IMR-90 (cell line): ENCODE measurements at regions not wholly inside any gene's neighbourhood (a gene's known extent, or its start where the extent isn't known, plus 50 kb on each side); places are given as distances from the start of the nearest gene placed in this dataset.

Experiments
- ATAC-seq: fragments of 200-7000 bp; cut with Tn5 transposase; 2 replicates; pipeline ENCODE4 v1.9.1; 2020; ENCODE audit warnings: low read depth, mild to moderate bottlenecking, moderate library complexity
- BruUV-seq: library from RNA; stranded (reverse); fragments of 400-500 nt; replicated peaks from 2 replicates; lab custom pipeline; 2021; lab: Mats Ljungman, UMichigan
- CTCF ChIA-PET: fragments of 300-600 bp; formaldehyde crosslinking; extraction: SDS; loops from one replicate; lab custom pipeline; 2021; ENCODE audit warnings: antibody characterized with exemption; lab: Yijun Ruan, JAX
- POLR2A ChIA-PET: fragments of 300-600 bp; sonication (Branson Sonifier 250); formaldehyde crosslinking; loops from one replicate; lab custom pipeline; 2022; ENCODE audit warnings: antibody characterized with exemption; ENCODE audit not compliant: unreplicated experiment; lab: Charles Lee
- DNase-seq: peaks from one replicate; pipeline ENCODE4 v3.0.0; 2013
- H2AFZ ChIP-seq: replicated peaks from 2 replicates; pipeline ENCODE3; 2013; ENCODE audit warnings: low read length, mild to moderate bottlenecking; ENCODE audit not compliant: poor library complexity
- H2AK5ac ChIP-seq: 2 replicates; pipeline ENCODE4 v1.6.1; 2013; ENCODE audit warnings: low read depth, low read length, inconsistent platforms
- H2AK9ac ChIP-seq: replicated peaks from 2 replicates; pipeline ENCODE3; 2013; ENCODE audit warnings: mild to moderate bottlenecking, low read depth, low read length, moderate library complexity; ENCODE audit not compliant: poor library complexity
- H2BK120ac ChIP-seq: 2 replicates; pipeline ENCODE4 v1.6.1; 2013; ENCODE audit warnings: low read depth, low read length, inconsistent platforms
- H2BK15ac ChIP-seq: 3 replicates; pipeline ENCODE4 v1.6.1; 2013; ENCODE audit warnings: low read depth, low read length, inconsistent platforms
- H2BK20ac ChIP-seq: 2 replicates; pipeline ENCODE4 v1.6.1; 2013; ENCODE audit warnings: low read depth, mild to moderate bottlenecking, inconsistent platforms, low read length, moderate library complexity
- H2BK5ac ChIP-seq: 2 replicates; pipeline ENCODE4 v1.6.1; 2013; ENCODE audit warnings: mild to moderate bottlenecking, low read depth, low read length, inconsistent platforms; ENCODE audit not compliant: poor library complexity, severe bottlenecking
- H3K14ac ChIP-seq: replicated peaks from 2 replicates; pipeline ENCODE4 v1.6.1; 2013; ENCODE audit warnings: low read depth, low read length, inconsistent platforms
- H3K18ac ChIP-seq: 2 replicates; pipeline ENCODE4 v1.6.1; 2013; ENCODE audit warnings: low read depth, low read length, control low read depth
- H3K23ac ChIP-seq: 2 replicates; pipeline ENCODE4 v1.6.1; 2013; ENCODE audit warnings: low read depth, low read length, inconsistent platforms
- H3K27ac ChIP-seq: 2 replicates; pipeline ENCODE4 v1.5.1; 2013; ENCODE audit warnings: mild to moderate bottlenecking, control low read depth, low read length; ENCODE audit not compliant: insufficient read depth
- H3K27me3 ChIP-seq: 2 replicates; pipeline ENCODE4 v1.6.1; 2013; ENCODE audit warnings: low read length; ENCODE audit not compliant: control insufficient read depth, insufficient read depth
- H3K36me3 ChIP-seq: 2 replicates; pipeline ENCODE4 v1.6.1; 2013; ENCODE audit warnings: low read length, mixed read lengths; ENCODE audit not compliant: control insufficient read depth, insufficient read depth
- H3K4ac ChIP-seq: 2 replicates; pipeline ENCODE4 v1.6.1; 2013; ENCODE audit warnings: low read depth, low read length, inconsistent platforms
- H3K4me1 ChIP-seq: 2 replicates; pipeline ENCODE4 v1.6.1; 2013; ENCODE audit warnings: low read length, mixed read lengths; ENCODE audit not compliant: control insufficient read depth, insufficient read depth
- H3K4me2 ChIP-seq: 2 replicates; pipeline ENCODE4 v1.6.1; 2013; ENCODE audit warnings: low read depth, mild to moderate bottlenecking, control low read depth, low read length, moderate library complexity
- H3K4me3 ChIP-seq: 2 replicates; pipeline ENCODE4 v1.5.1; 2013; ENCODE audit warnings: low read depth, mild to moderate bottlenecking, control low read depth, low read length, moderate library complexity; ENCODE audit not compliant: insufficient read depth
- H3K56ac ChIP-seq: 2 replicates; pipeline ENCODE4 v1.6.1; 2013; ENCODE audit warnings: low read length, inconsistent platforms; ENCODE audit not compliant: insufficient read depth; ENCODE audit errors: extremely low read depth
- H3K79me1 ChIP-seq, 2 experiments: 2 replicates each; pipeline ENCODE4 v1.6.1; 2013; ENCODE audit warnings: low read length in 2 of 2, inconsistent platforms in 1 of 2, low read depth in 1 of 2
- H3K9ac ChIP-seq: 2 replicates; pipeline ENCODE4 v1.6.1; 2013; ENCODE audit warnings: low read depth, low read length, control low read depth
- H3K9me1 ChIP-seq: 2 replicates; pipeline ENCODE4 v1.6.1; 2013; ENCODE audit warnings: low read length, inconsistent platforms; ENCODE audit not compliant: insufficient read depth
- H3K9me3 ChIP-seq: 2 replicates; pipeline ENCODE4 v1.6.1; 2013; ENCODE audit warnings: low read length; ENCODE audit not compliant: control insufficient read depth, insufficient read depth
- H4K20me1 ChIP-seq: 2 replicates; pipeline ENCODE4 v1.6.1; 2013; ENCODE audit warnings: low read length, inconsistent platforms; ENCODE audit not compliant: insufficient read depth
- H4K5ac ChIP-seq: 2 replicates; pipeline ENCODE4 v1.6.1; 2013; ENCODE audit warnings: mild to moderate bottlenecking, low read depth, low read length, control low read depth
- H4K8ac ChIP-seq, 2 experiments: 2 replicates each; pipeline ENCODE4 v1.6.1; 2013; ENCODE audit warnings: low read depth in 2 of 2, low read length in 2 of 2, control low read depth in 1 of 2, inconsistent platforms in 1 of 2
- H4K91ac ChIP-seq: 2 replicates; pipeline ENCODE4 v1.6.1; 2013; ENCODE audit warnings: low read depth, low read length, inconsistent platforms; ENCODE audit not compliant: insufficient read depth
- CTCF ChIP-seq: conservative IDR thresholded peaks from 2 replicates; pipeline ENCODE4 v1.5.1; 2012; ENCODE audit warnings: mild to moderate bottlenecking, low read depth, low read length, improper control_type of control experiment
- MAFK ChIP-seq: IDR thresholded peaks from 2 replicates; pipeline ENCODE4 v1.6.1; 2012; ENCODE audit warnings: low read depth, low read length, improper control_type of control experiment
- NFE2L2 ChIP-seq: fragments of 150-350 bp; IDR thresholded peaks from 2 replicates; pipeline ENCODE4 v1.6.1; 2016; ENCODE audit warnings: low read depth, mild to moderate bottlenecking, low read length
- USF2 ChIP-seq: fragments of 150-350 bp; IDR thresholded peaks from 2 replicates; pipeline ENCODE4 v1.6.1; 2017; ENCODE audit warnings: mild to moderate bottlenecking, antibody characterized with exemption, low read length, low read depth
- WGBS, 2 experiments: methylation state at CpG; one replicate each; pipeline versions ENCODE4 v1.1.5 to v1.1.7; 2013; ENCODE audit warnings: missing lambda C conversion rate in 2 of 2; ENCODE audit not compliant: insufficient read length in 1 of 2; ENCODE audit errors: extremely low coverage in 2 of 2; 5-methylcytosine and 5-hydroxymethylcytosine counted together
- dilution Hi-C: fragments of 300-500 bp; cut with HindIII; formaldehyde crosslinking; loops from one replicate; pipeline ENCODE4 v1.14.3; 2018; ENCODE audit warnings: low sequenced_read_pairs; ENCODE audit not compliant: unreplicated experiment
- in situ Hi-C: fragments of 300-500 bp; cut with MboI; formaldehyde crosslinking; loops from 3 replicates; pipeline ENCODE4 v1.14.3; 2019; ENCODE audit warnings: low sequenced_read_pairs, inconsistent platforms, mixed read lengths
- intact Hi-C: fragments of 100-400 bp; cut with micrococcal nuclease; formaldehyde crosslinking; loops from 2 replicates; pipeline ENCODE4 v1.10.0; 2022

GRCh38 chr3:23691357-23691895, 114.3 kb upstream of the UBE2E1 start:
- Histone ChIP-seq H3K4ac (no peak overlapping the region), H4K5ac (peak overlapping the region; percentile 50; the same call in 1 of the 2 replicates), H4K20me1 (no peaks in the 10 kb centered on the region), H3K4me2 (no peak overlapping the region), H2BK5ac (no peak overlapping the region), H3K36me3 (no peaks in the 10 kb centered on the region), H3K9me1 (peaks cover 6% of the 10 kb centered on the region), H2AFZ (no peak overlapping the region), H3K18ac (peak overlapping the region; percentile 4; the same call in 1 of the 2 replicates), H3K9me3 (peaks cover 2% of the 10 kb centered on the region; the same call in 1 of the 2 replicates), H3K4me3 (no peak overlapping the region), H2BK120ac (no peak overlapping the region), H3K79me1 (no peaks in the 10 kb centered on the region), H3K56ac (no peak overlapping the region), H3K4me1 (peaks cover 9% of the 10 kb centered on the region), H2BK20ac (no peak overlapping the region), H2AK9ac (no peak overlapping the region), H2BK15ac (no peak overlapping the region), H3K27me3 (no peaks in the 10 kb centered on the region), H3K27ac (no peak overlapping the region), H4K8ac (peak overlapping the region in 1 of 2 experiments; percentile 16; a peak in 1 of 4 replicates), H4K91ac (no peak overlapping the region), H2AK5ac (no peak overlapping the region), H3K23ac (no peak overlapping the region), H3K14ac (no peak overlapping the region), H3K9ac (no peak overlapping the region)
- dilution Hi-C loops: no loop called here
- WGBS, 2 experiments: no CpG with 5 or more reads among the region's 5 CpGs
- intact Hi-C loops: loop anchor here (10.0 kb wide), 1 partner anchor 687 kb away; no protein-coding TSS in a partner anchor
- ATAC-seq (peak; percentile 61; the same call in 1 of the 2 replicates), DNase-seq (peak; percentile 80)
- ChIA-PET POLR2A (no interaction called here), CTCF (no interaction called here)
- no peak for TF ChIP-seq CTCF
- no peak for TF ChIP-seq MAFK
- TF ChIP-seq USF2: peak; percentile 76
- no peak for TF ChIP-seq NFE2L2
- in situ Hi-C loops: no loop called here
- BruUV-seq: no TSS peak
